ENCODE measurements at regions not wholly inside any gene's neighbourhood (a gene's known extent, or its start where the extent isn't known, plus 50 kb on each side); places are given as distances from the start of the nearest gene placed in this dataset.

- Histone ChIP-seq H3K4me1 (replicated peaks in 1 of 4; ENCODE audit: control insufficient read depth in 3 of 4, insufficient read depth in 4 of 4, low read length in 3 of 4) (peaks cover 0 to 5% (median 0%) of the 10 kb centered on the region in 4 experiments; a peak in 1 of 7 replicates), H4K91ac (replicated peaks; ENCODE audit: insufficient read length, low read length) (no peak overlapping the region), H3K14ac (ENCODE audit: insufficient read length) (no peak overlapping the region), H3K27ac (ENCODE audit: low read depth, low read length) (no peak overlapping the region), H3K56ac (replicated peaks; ENCODE audit: insufficient read length, low read depth, low read length) (no peak overlapping the region), H3K4ac (replicated peaks; ENCODE audit: insufficient read length, low read depth, low read length) (no peak overlapping the region), H2AFZ (ENCODE audit: low read length) (no peak overlapping the region), H3K4me2 (ENCODE audit: insufficient read depth in 1 of 2, low read depth in 2 of 2, low read length in 2 of 2) (no peak overlapping the region), H3K23ac (ENCODE audit: insufficient read length) (no peak overlapping the region), H3K36me3 (ENCODE audit: control insufficient read depth in 2 of 4, insufficient read depth in 4 of 4, low read length in 3 of 4) (no peaks in the 10 kb centered on the region; a peak in 1 of 8 replicates), H4K20me1 (replicated peaks in 1 of 2; ENCODE audit: control insufficient read depth in 1 of 2, insufficient read depth in 2 of 2, low read length in 2 of 2) (peaks cover 0 to 2% of the 10 kb centered on the region in 2 experiments), H3K27me3 (replicated peaks in 1 of 4; ENCODE audit: control insufficient read depth in 3 of 4, extremely low read depth in 1 of 4, insufficient read depth in 3 of 4, low read length in 3 of 4) (no peaks in the 10 kb centered on the region; a peak in 2 of 7 replicates), H3K23me2 (ENCODE audit: low read depth, low read length) (peaks cover 2% of the 10 kb centered on the region; the same call in 1 of the 2 replicates), H3K9ac (replicated peaks in 1 of 4; ENCODE audit: extremely low read depth in 1 of 4, low read depth in 3 of 4, low read length in 3 of 4) (no peak overlapping the region), H3K18ac (ENCODE audit: extremely low read depth, low read length) (no peak overlapping the region), H2BK120ac (replicated peaks; ENCODE audit: low read depth, low read length) (no peak overlapping the region), H3K79me2 (ENCODE audit: control insufficient read depth in 1 of 2, insufficient read depth in 2 of 2, low read length in 2 of 2) (no peaks in the 10 kb centered on the region), H4K5ac (ENCODE audit: insufficient read length, low read depth, low read length) (no peak overlapping the region), H3K9me3 (ENCODE audit: insufficient read depth in 2 of 2, low read depth in 1 of 2, low read length in 1 of 2) (peaks cover 0 to 10% of the 10 kb centered on the region in 2 experiments; a peak in 3 of 4 replicates), H2AK5ac (ENCODE audit: low read depth, low read length) (no peak overlapping the region), H2BK15ac (ENCODE audit: low read length) (peak overlapping the region; percentile 53; the same call in 1 of the 2 replicates), H2BK5ac (ENCODE audit: low read depth, low read length) (no peak overlapping the region; the same call in 1 of the 2 replicates), H3K79me1 (ENCODE audit: low read depth, low read length) (no peaks in the 10 kb centered on the region), H2BK12ac (ENCODE audit: low read depth, low read length) (no peak overlapping the region; the same call in 1 of the 2 replicates), H3K4me3 (ENCODE audit: extremely low read depth in 1 of 4, insufficient read depth in 2 of 4, low read depth in 3 of 4, low read length in 4 of 4) (no peak overlapping the region), H2BK20ac (ENCODE audit: low read length) (peak overlapping the region; percentile 27; the same call in 1 of the 2 replicates), H4K8ac (ENCODE audit: extremely low read depth, insufficient read depth, low read length) (no peak overlapping the region)
- ChIA-PET CTCF (ENCODE audit: partially characterized antibody) (no interaction called here), POLR2A (ENCODE audit: partially characterized antibody) (no interaction called here)
- 86% methylated on average over 6 of the region's 6 CpGs; no CpG with 5 or more reads in 1 of the 2 experiments for WGBS, 2 experiments (ENCODE audit: extremely low coverage in 1 of 2, insufficient coverage in 1 of 2, insufficient read length in 1 of 2, insufficient replicate concordance in 2 of 2, low coverage in 1 of 2, low lambda C conversion rate in 2 of 2, missing lambda C conversion rate in 1 of 2)
- FAIRE-seq (no peak), DNase-seq (ENCODE audit: low read depth in 1 of 2, low spot score in 2 of 2) (no peak)
- TF ChIP-seq SP2 (IDR thresholded peaks at IDR 0.05; ENCODE audit: low read length) = no peak
- no peak for TF ChIP-seq POLR2A (IDR thresholded peaks at IDR 0.05; ENCODE audit: control extremely low read depth in 1 of 2, low read depth in 2 of 2, low read length in 2 of 2)
- no peak for TF ChIP-seq CHD1 (IDR thresholded peaks at IDR 0.05; ENCODE audit: low read depth, low read length)
- TF ChIP-seq HDAC2 (IDR thresholded peaks at IDR 0.05; ENCODE audit: borderline replicate concordance in 1 of 2, low read depth in 2 of 2, low read length in 2 of 2) = no peak
- no peak for TF ChIP-seq MAFK (IDR thresholded peaks at IDR 0.05; ENCODE audit: low read depth, low read length)
- TF ChIP-seq TCF12 (IDR thresholded peaks at IDR 0.05; ENCODE audit: low read depth, low read length) = no peak
- TF ChIP-seq KDM1A (IDR thresholded peaks at IDR 0.05; ENCODE audit: borderline replicate concordance, low read length) = no peak
- no peak for TF ChIP-seq ATF3 (IDR thresholded peaks at IDR 0.05; ENCODE audit: insufficient read depth, low read depth, low read length)
Measured at GRCh38 chr20:60780388-60781025, 471.6 kb upstream of the CDH4 start.

Data from H1 (cell line).